Subcutaneous abdominal adipose tissue (tissue), 5 donors: ENCODE measurements at regions not wholly inside any gene's neighbourhood (a gene's known extent, or its start where the extent isn't known, plus 50 kb on each side); places are given as distances from the start of the nearest gene placed in this dataset.

Experiments
- H3K27ac ChIP-seq: one replicate; pipeline ENCODE4 v1.7.0; 2013; ENCODE audit warnings: low read depth, mild to moderate bottlenecking, inconsistent platforms, low read length, moderate library complexity
- H3K27me3 ChIP-seq, 5 donors: one replicate each; pipeline ENCODE4 v1.7.0; 2013; ENCODE audit warnings: low read length in 5 of 5, inconsistent platforms in 1 of 5; ENCODE audit not compliant: control insufficient read depth in 5 of 5, insufficient read depth in 4 of 5
- H3K36me3 ChIP-seq, 5 donors: one replicate each; pipeline ENCODE4 v1.7.0; 2013; ENCODE audit warnings: low read length in 5 of 5; ENCODE audit not compliant: control insufficient read depth in 5 of 5, insufficient read depth in 5 of 5
- H3K4me1 ChIP-seq, 5 donors: one replicate each; pipeline ENCODE4 v1.7.0; 2013; ENCODE audit warnings: low read length in 5 of 5, mild to moderate bottlenecking in 3 of 5, moderate library complexity in 1 of 5; ENCODE audit not compliant: control insufficient read depth in 5 of 5, insufficient read depth in 5 of 5
- H3K4me3 ChIP-seq, 5 donors: one replicate each; pipeline ENCODE4 v1.7.0; 2013; ENCODE audit warnings: low read length in 5 of 5, low read depth in 1 of 5
- H3K9ac ChIP-seq, 5 donors: one replicate each; pipeline ENCODE4 v1.7.0; 2013; ENCODE audit warnings: low read length in 5 of 5, mild to moderate bottlenecking in 4 of 5, moderate library complexity in 3 of 5
- H3K9me3 ChIP-seq, 5 donors: one replicate each; pipeline ENCODE4 v1.7.0; 2013; ENCODE audit warnings: low read length in 5 of 5; ENCODE audit not compliant: control insufficient read depth in 5 of 5
- donor health status: healthy.
- donor health status: healthy.
- donor health status: healthy.
- donor health status: healthy.
- donor health status: healthy.

- H3K36me3 ChIP-seq, result no peaks in the 10 kb centered on the region
- H3K9ac ChIP-seq, result no peak overlapping the region
- no peaks in the 10 kb centered on the region for H3K9me3 ChIP-seq
- H3K27me3 ChIP-seq, result no peaks in the 10 kb centered on the region
- no peak overlapping the region for H3K27ac ChIP-seq
- H3K4me3 ChIP-seq, result no peak overlapping the region
- no peaks in the 10 kb centered on the region for H3K4me1 ChIP-seq
These were observed 266.9 kb upstream of the SLCO3A1 start for GRCh38 chr15:91586560-91586959.

GRCh38 chr15:91589360-91589759 is 264.1 kb upstream of the SLCO3A1 start:
- Histone ChIP-seq H3K4me3 (no peak overlapping the region), H3K36me3 (no peaks in the 10 kb centered on the region), H3K27ac (no peak overlapping the region), H3K27me3 (no peaks in the 10 kb centered on the region), H3K9me3 (no peaks in the 10 kb centered on the region), H3K9ac (no peak overlapping the region), H3K4me1 (no peaks in the 10 kb centered on the region)

- H3K4me3 ChIP-seq, result no peak overlapping the region
- no peaks in the 10 kb centered on the region for H3K9me3 ChIP-seq
- H3K4me1 ChIP-seq, result no peaks in the 10 kb centered on the region
- no peaks in the 10 kb centered on the region for H3K27me3 ChIP-seq
- no peak overlapping the region for H3K9ac ChIP-seq
- no peaks in the 10 kb centered on the region for H3K36me3 ChIP-seq
- H3K27ac ChIP-seq, result no peak overlapping the region
These were observed 260.9 kb upstream of the SLCO3A1 start for GRCh38 chr15:91592567-91592966.

GRCh38 chr15:91593067-91593466 is 260.4 kb upstream of the SLCO3A1 start:
- Histone ChIP-seq H3K9me3 (no peaks in the 10 kb centered on the region), H3K9ac (no peak overlapping the region), H3K4me3 (no peak overlapping the region), H3K36me3 (no peaks in the 10 kb centered on the region), H3K27ac (no peak overlapping the region), H3K4me1 (no peaks in the 10 kb centered on the region), H3K27me3 (peaks cover 0 to 2% (median 0%) of the 10 kb centered on the region in 5 donors)

- Histone ChIP-seq H3K27me3 (peaks cover 0 to 4% (median 3%) of the 10 kb centered on the region in 5 donors), H3K36me3 (no peaks in the 10 kb centered on the region), H3K4me1 (no peaks in the 10 kb centered on the region), H3K4me3 (no peak overlapping the region), H3K27ac (no peak overlapping the region), H3K9me3 (no peaks in the 10 kb centered on the region), H3K9ac (no peak overlapping the region)
These were observed 259.9 kb upstream of the SLCO3A1 start for GRCh38 chr15:91593653-91594052.

GRCh38 chr15:91599261-91599660 is 254.2 kb upstream of the SLCO3A1 start:
- Histone ChIP-seq H3K4me1 (no peaks in the 10 kb centered on the region), H3K36me3 (no peaks in the 10 kb centered on the region), H3K27ac (no peak overlapping the region), H3K9ac (no peak overlapping the region), H3K9me3 (no peaks in the 10 kb centered on the region), H3K4me3 (no peak overlapping the region), H3K27me3 (peaks cover 0 to 10% (median 5%) of the 10 kb centered on the region in 5 donors)

GRCh38 chr15:91603384-91604080 is 250.0 kb upstream of the SLCO3A1 start:
- Histone ChIP-seq H3K36me3 (no peaks in the 10 kb centered on the region), H3K4me3 (no peak overlapping the region), H3K9me3 (no peaks in the 10 kb centered on the region), H3K9ac (no peak overlapping the region), H3K27ac (no peak overlapping the region), H3K4me1 (no peaks in the 10 kb centered on the region), H3K27me3 (peaks cover 0 to 8% (median 3%) of the 10 kb centered on the region in 5 donors)

GRCh38 chr15:91604122-91604521 is 249.4 kb upstream of the SLCO3A1 start:
- H3K36me3 ChIP-seq, result no peaks in the 10 kb centered on the region
- H3K9me3 ChIP-seq, result no peaks in the 10 kb centered on the region
- H3K4me1 ChIP-seq, result no peaks in the 10 kb centered on the region
- no peak overlapping the region for H3K9ac ChIP-seq
- H3K27ac ChIP-seq, result no peak overlapping the region
- H3K4me3 ChIP-seq, result no peak overlapping the region
- H3K27me3 ChIP-seq, result peaks cover 0 to 3% (median 0%) of the 10 kb centered on the region in 5 donors

- Histone ChIP-seq H3K9me3 (no peaks in the 10 kb centered on the region), H3K36me3 (no peaks in the 10 kb centered on the region), H3K9ac (no peak overlapping the region), H3K4me1 (peaks cover 0 to 8% (median 5%) of the 10 kb centered on the region in 5 donors), H3K27me3 (no peaks in the 10 kb centered on the region), H3K27ac (no peak overlapping the region), H3K4me3 (no peak overlapping the region)
These were observed 247.9 kb upstream of the SLCO3A1 start for GRCh38 chr15:91605576-91605975.

GRCh38 chr15:91609231-91609630 is 244.3 kb upstream of the SLCO3A1 start:
- Histone ChIP-seq H3K9ac (no peak overlapping the region), H3K4me3 (no peak overlapping the region), H3K27ac (no peak overlapping the region), H3K36me3 (no peaks in the 10 kb centered on the region), H3K9me3 (no peaks in the 10 kb centered on the region), H3K27me3 (no peaks in the 10 kb centered on the region), H3K4me1 (peaks cover 0 to 8% (median 5%) of the 10 kb centered on the region in 5 donors)
